SK-N-SH (cell line): ENCODE measurements at regions not wholly inside any gene's neighbourhood (a gene's known extent, or its start where the extent isn't known, plus 50 kb on each side); places are given as distances from the start of the nearest gene placed in this dataset.

Source experiments
- CTCF ChIP-seq: fragments of 200-600 bp; sonication (generic); IDR thresholded peaks from 2 replicates; pipeline ENCODE4 v1.6.1; 2017; ENCODE audit warnings: antibody characterized with exemption, mild to moderate bottlenecking, moderate library complexity
- EP300 ChIP-seq, 2 experiments: IDR thresholded peaks; 2 replicates each; pipeline versions ENCODE4 v1.4.0 to v1.6.1; 2012; ENCODE audit warnings: borderline replicate concordance in 1 of 2, low read depth in 1 of 2, low read length in 1 of 2
- RAD21 ChIP-seq: IDR thresholded peaks from 2 replicates; pipeline ENCODE4 v1.6.1; 2012; ENCODE audit warnings: mild to moderate bottlenecking, low read length
- RFX5 ChIP-seq: IDR thresholded peaks from 2 replicates; pipeline ENCODE4 v1.6.1; 2012; ENCODE audit warnings: mild to moderate bottlenecking, improper control_type of control experiment, low read length

- TF ChIP-seq CTCF (no peak), EP300 (IDR thresholded peaks at IDR 0.05; ENCODE audit: borderline replicate concordance in 1 of 2, low read depth in 1 of 2, low read length in 1 of 2) (no peak), RFX5 (no peak), RAD21 (no peak)
Measured at GRCh38 chr6:2547355-2547754, 203.4 kb downstream of the MYLK4 start.
